ENCODE measurements at regions not wholly inside any gene's neighbourhood (a gene's known extent, or its start where the extent isn't known, plus 50 kb on each side); places are given as distances from the start of the nearest gene placed in this dataset.
A peak's percentile ranks its signal among the peaks of the same experiment; 100 is the strongest.

DNA sequence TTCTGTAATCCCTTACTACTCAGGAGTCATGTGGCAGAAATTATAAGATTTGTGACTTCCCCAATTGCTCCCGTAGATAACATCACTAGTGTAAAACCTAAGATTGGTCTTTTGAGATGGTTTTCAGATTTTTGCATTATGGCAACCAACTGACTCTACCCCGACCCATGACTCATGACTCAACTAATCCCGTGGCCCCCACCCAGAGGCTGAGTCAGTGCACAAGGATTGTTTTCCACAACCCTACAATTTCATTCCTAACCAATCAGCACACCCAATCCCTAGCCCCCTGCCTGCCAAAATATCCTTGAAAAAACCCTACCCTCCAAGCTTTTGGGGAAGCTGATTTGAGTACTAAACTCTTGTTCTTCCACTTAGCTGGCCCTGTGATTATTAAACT is 109.4 kb upstream of the FAM9C start:
- TF ChIP-seq, protein P1, sequence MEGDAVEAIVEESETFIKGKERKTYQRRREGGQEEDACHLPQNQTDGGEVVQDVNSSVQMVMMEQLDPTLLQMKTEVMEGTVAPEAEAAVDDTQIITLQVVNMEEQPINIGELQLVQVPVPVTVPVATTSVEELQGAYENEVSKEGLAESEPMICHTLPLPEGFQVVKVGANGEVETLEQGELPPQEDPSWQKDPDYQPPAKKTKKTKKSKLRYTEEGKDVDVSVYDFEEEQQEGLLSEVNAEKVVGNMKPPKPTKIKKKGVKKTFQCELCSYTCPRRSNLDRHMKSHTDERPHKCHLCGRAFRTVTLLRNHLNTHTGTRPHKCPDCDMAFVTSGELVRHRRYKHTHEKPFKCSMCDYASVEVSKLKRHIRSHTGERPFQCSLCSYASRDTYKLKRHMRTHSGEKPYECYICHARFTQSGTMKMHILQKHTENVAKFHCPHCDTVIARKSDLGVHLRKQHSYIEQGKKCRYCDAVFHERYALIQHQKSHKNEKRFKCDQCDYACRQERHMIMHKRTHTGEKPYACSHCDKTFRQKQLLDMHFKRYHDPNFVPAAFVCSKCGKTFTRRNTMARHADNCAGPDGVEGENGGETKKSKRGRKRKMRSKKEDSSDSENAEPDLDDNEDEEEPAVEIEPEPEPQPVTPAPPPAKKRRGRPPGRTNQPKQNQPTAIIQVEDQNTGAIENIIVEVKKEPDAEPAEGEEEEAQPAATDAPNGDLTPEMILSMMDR (IDR thresholded peaks at IDR 0.05; ENCODE audit: low read depth, low read length, missing control alignments), result no peak
- in situ Hi-C loops (cut with HindIII; ENCODE audit: low sequenced_read_pairs), result no loop called here
- H3K4me3 ChIP-seq (ENCODE audit: low read depth, low read length), result no peak overlapping the region
- no peak for DNase-seq (ENCODE audit: low read depth)

DNA sequence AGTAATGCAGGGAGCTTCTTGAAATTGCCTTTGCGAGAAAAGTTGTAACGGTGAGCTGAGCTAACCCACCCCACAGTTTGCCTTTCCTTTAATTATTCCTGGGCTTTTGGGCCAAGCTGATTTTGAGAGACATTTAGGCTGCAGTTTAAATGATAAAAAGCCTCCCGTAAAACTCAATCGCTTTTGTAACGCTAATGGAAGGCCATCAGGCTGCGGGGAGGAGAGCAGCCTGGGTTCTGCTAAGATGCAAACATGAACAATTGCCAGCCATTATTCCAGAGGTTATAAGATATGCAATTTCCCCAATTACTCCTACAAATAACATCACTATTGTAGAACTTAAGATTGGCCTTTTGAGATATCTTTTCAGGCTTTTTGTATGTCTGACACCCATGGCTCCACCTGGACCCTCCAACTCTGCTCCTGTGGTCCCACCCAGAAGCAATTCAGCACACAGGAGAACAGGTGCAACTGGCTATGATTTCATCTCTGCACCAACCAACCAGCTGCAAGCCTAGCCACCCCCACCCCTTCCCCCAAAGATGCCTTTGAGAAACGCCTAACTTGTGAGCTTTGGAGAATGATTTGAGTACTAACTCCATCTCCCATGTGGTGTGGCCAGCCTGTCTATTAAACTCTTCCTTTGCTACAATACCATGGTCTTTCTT is 108.2 kb upstream of the FAM9C start:
- no peak overlapping the region for H3K4me3 ChIP-seq (ENCODE audit: low read depth, low read length)
- TF ChIP-seq, protein P1 (IDR thresholded peaks at IDR 0.05; ENCODE audit: low read depth, low read length, missing control alignments), result no peak
- in situ Hi-C loops (cut with HindIII; ENCODE audit: low sequenced_read_pairs), result no loop called here
- no peak for DNase-seq (ENCODE audit: low read depth)

DNA sequence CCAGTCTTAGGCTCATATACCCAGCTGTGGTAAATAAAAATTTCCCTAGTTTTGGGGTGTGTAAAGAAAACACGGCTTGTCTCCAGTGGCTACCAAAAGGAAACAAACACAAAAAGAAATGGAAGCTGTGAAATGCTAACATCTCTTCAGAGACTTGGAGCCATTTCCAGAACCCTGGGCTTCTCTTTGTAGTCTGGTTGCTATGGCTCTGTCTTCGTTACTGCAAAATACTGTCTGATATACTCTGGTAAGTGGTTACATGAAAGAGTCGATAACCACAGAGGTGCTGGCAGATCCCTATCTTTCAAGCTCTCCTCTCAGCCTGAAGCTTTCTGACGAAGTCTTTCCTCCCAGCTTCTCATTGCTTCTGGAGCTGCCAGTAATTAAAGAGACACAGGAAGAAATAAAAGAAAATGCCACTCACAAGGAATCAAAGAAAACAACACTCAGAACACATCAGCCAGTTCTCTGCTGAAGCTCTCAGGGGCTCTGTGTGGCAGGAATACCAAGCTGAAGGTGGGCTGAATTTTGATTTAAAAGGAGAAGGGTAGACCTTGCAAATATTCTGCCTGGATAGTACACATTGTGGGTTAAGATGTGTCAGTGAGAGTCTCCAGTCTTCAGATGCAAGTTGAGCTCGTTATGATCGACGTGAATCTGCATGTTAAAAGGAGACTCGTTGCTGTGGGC is 107.6 kb upstream of the FAM9C start:
- in situ Hi-C loops (cut with HindIII; ENCODE audit: low sequenced_read_pairs), result no loop called here
- no peak overlapping the region for H3K4me3 ChIP-seq (ENCODE audit: low read depth, low read length)
- TF ChIP-seq, protein P1 (IDR thresholded peaks at IDR 0.05; ENCODE audit: low read depth, low read length, missing control alignments), result no peak
- DNase-seq (ENCODE audit: low read depth), result peak; percentile 34

DNA sequence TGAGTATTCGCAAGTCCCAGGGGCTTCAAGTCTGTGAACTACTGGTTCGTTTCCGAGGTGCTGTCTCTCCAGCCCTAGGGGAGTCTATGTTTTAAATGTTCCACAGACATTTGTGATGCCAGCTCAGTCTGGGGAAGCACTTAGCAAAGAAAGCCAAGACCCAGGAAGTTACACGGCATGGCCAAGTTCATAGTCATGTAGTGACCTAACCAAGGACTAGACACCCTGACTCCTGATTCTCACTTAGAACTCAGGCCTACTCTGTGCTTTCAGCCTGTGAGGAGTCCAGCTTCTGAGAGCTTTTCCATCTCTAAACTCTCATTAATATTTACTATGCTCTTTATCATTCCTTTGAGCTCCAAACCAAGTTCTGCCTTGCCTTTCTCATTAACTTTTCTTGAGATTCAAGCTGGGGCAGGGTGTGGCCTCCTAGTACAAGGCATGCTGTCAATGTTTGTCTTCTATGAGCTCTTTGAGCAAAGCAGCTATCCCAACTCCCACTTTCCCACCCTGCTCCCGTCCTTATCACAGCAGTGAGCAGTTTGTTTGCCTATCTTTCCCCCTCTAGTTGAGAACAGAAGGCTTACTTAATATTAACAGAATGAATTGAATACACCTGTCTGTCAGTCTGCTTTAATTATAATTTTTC is 105.4 kb upstream of the FAM9C start:
- H3K4me3 ChIP-seq (ENCODE audit: low read depth, low read length), result no peak overlapping the region
- DNase-seq (ENCODE audit: low read depth), result no peak
- in situ Hi-C loops (cut with HindIII; ENCODE audit: low sequenced_read_pairs), result no loop called here
- TF ChIP-seq, protein P1 (IDR thresholded peaks at IDR 0.05; ENCODE audit: low read depth, low read length, missing control alignments), result no peak

DNA sequence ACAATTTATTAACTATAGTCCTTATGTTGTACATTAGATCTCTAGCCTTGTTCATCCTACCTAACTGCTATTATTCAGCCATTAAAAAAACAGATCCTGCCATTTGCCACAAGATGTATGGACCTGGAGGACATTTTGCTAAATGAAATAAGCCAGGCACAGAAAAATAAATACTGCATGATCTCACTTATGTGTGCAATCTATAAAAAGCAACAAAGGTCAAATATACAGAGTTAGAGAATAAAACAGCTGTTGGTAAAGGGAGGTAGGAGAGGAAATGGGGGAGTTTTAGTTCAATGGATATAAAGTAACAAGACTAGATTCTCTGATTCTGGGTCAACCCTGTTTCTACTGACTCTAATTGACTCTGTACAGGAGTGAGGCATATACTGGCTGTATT is 103.3 kb upstream of the FAM9C start:
- in situ Hi-C loops (cut with HindIII; ENCODE audit: low sequenced_read_pairs), result no loop called here
- DNase-seq (ENCODE audit: low read depth), result no peak
- H3K4me3 ChIP-seq (ENCODE audit: low read depth, low read length), result no peak overlapping the region
- TF ChIP-seq, protein P1 (IDR thresholded peaks at IDR 0.05; ENCODE audit: low read depth, low read length, missing control alignments), result no peak

DNA sequence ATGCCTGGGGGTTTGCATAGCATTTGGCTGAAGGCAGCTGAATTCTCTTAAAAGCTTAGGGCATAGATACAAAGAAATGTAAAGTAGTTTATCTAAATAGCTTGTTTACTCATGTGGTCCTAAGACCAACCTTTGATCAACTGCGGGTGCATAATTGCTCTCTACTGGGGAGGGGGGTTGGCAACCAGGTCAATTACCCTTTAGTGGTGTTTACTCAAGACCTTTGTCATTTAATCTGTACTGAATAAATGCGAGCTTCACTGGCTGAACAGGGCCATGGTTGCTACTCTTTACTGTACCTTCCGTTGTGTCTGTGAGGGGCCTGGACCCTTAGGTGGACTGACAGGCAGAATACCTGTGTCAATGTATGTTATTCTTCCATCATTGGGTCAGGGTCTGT is 102.7 kb upstream of the FAM9C start:
- DNase-seq (ENCODE audit: low read depth), result no peak
- H3K4me3 ChIP-seq (ENCODE audit: low read depth, low read length), result no peak overlapping the region
- in situ Hi-C loops (cut with HindIII; ENCODE audit: low sequenced_read_pairs), result no loop called here
- TF ChIP-seq, protein P1 (IDR thresholded peaks at IDR 0.05; ENCODE audit: low read depth, low read length, missing control alignments), result no peak
